Caco-2 (cell line): ENCODE measurements at regions not wholly inside any gene's neighbourhood (a gene's known extent, or its start where the extent isn't known, plus 50 kb on each side); places are given as distances from the start of the nearest gene placed in this dataset.
A peak's percentile ranks its signal among the peaks of the same experiment; 100 is the strongest.

Experiments
- BruUV-seq: library from RNA; stranded (reverse); fragments of 400-500 nt; replicated peaks from 2 replicates; lab custom pipeline; 2021; lab: Mats Ljungman, UMichigan
- CTCF ChIA-PET: fragments of 300-600 bp; sonication (Branson Sonifier 250); formaldehyde crosslinking; loops from one replicate; lab custom pipeline; 2022; ENCODE audit warnings: antibody characterized with exemption; lab: Charles Lee
- POLR2A ChIA-PET: fragments of 300-600 bp; sonication (Branson Sonifier 250); formaldehyde crosslinking; loops from one replicate; lab custom pipeline; 2022; ENCODE audit warnings: antibody characterized with exemption; lab: Charles Lee
- DNase-seq, 2 experiments: peaks; one replicate each; pipeline versions ENCODE4 v3.0.0 to v3.0.0-alpha.2; 2020 to 2022
- H3K27me3 ChIP-seq: replicated peaks from 2 replicates; pipeline ENCODE4 v1.6.0; 2011; ENCODE audit warnings: low read length; ENCODE audit not compliant: control insufficient read depth, insufficient read depth
- H3K36me3 ChIP-seq: 2 replicates; pipeline ENCODE4 v1.5.1; 2011; ENCODE audit warnings: low read length; ENCODE audit not compliant: control insufficient read depth, insufficient read depth
- H3K4me1 ChIP-seq: fragments of 250-450 bp; sonication (Bioruptor Pico); 2 replicates; pipeline ENCODE4 v1.5.1; 2020; ENCODE audit warnings: mild to moderate bottlenecking
- H3K4me3 ChIP-seq: 2 replicates; pipeline ENCODE4 v1.5.1; 2011; ENCODE audit warnings: low read depth, mild to moderate bottlenecking, control low read depth, low read length
- H3K9me3 ChIP-seq: fragments of 250-450 bp; sonication (Bioruptor Pico); 2 replicates; pipeline ENCODE4 v1.5.1; 2020; ENCODE audit warnings: mild to moderate bottlenecking, moderate library complexity
- H3K27ac Mint-ChIP-seq: one replicate; pipeline ENCODE4 v1.8.0; 2022; ENCODE audit warnings: mixed read lengths; ENCODE audit not compliant: unreplicated experiment
- H3K27me3 Mint-ChIP-seq: one replicate; pipeline ENCODE4 v1.8.0; 2022; ENCODE audit warnings: mixed read lengths; ENCODE audit not compliant: insufficient read depth, unreplicated experiment
- H3K36me3 Mint-ChIP-seq: one replicate; pipeline ENCODE4 v1.8.0; 2022; ENCODE audit warnings: mild to moderate bottlenecking, mixed read lengths; ENCODE audit not compliant: insufficient read depth, unreplicated experiment
- H3K4me1 Mint-ChIP-seq: one replicate; pipeline ENCODE4 v1.8.0; 2022; ENCODE audit warnings: low read depth, mixed read lengths; ENCODE audit not compliant: unreplicated experiment
- H3K4me3 Mint-ChIP-seq: one replicate; pipeline ENCODE4 v1.8.0; 2022; ENCODE audit warnings: mild to moderate bottlenecking, moderate library complexity, mixed read lengths; ENCODE audit not compliant: unreplicated experiment
- H3K9me3 Mint-ChIP-seq: one replicate; pipeline ENCODE4 v1.8.0; 2022; ENCODE audit warnings: mixed read lengths; ENCODE audit not compliant: unreplicated experiment
- intact Hi-C: fragments of 100-400 bp; cut with micrococcal nuclease; formaldehyde crosslinking; loops from one replicate; pipeline ENCODE4 v1.10.0; 2022; ENCODE audit not compliant: unreplicated experiment
- TF ChIP-seq, protein P1 (sequence below), 2 experiments: fragments of 200-600 bp in 1 of 2; IDR thresholded peaks; 1 replicate in 1 of 2; 2 replicates in 1 of 2; pipeline versions ENCODE4 v1.5.1 to v1.8.0; 2011 to 2022; ENCODE audit warnings: antibody characterized with exemption in 1 of 2, control low read depth in 1 of 2, inconsistent platforms in 1 of 2, low read depth in 1 of 2, low read length in 1 of 2, mild to moderate bottlenecking in 1 of 2, moderate library complexity in 1 of 2; ENCODE audit not compliant: insufficient read depth in 1 of 2, severe bottlenecking in 1 of 2, unreplicated experiment in 1 of 2

DNA sequence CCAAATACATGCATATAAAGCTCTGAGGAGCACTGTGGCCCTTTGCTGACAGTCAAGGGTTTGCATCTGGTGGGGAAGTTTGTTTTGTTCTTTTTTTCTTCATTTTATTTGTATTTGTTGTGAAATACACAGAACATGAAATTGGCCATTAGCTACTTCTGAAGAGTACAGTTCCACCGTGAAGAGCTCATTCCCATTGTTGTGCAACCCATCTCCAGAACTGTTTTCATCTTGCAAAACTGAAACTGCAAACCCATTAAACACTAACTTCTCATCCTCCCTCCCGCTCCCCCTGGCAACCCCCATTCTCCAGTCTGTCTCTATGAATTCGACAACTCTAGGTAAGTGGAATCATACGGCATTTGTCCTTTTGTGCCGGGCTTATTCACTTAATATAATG, 231.3 kb downstream of the TFAP2C start:
- no peak overlapping the region for H3K4me3 Mint-ChIP-seq

DNA sequence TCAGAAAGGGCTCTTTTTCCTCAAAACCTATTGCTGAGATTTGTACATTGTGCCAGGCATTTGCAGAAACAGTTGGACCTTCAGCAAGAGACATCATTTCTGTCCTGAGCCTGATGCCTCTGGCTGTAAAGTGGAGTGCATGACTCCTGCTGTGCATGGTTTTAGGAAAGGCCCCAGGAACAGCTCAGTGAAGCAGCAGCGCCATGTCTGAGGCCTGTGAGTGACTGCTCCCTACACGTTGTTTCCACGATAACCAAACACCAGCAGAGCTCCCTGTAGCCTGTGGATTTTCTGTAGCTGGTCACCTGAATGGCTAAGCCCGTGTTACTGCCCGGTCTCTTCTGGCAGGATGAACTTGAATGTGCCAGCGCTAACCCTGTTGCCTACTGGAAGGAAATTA, 232.5 kb downstream of the TFAP2C start:
- H3K27me3 ChIP-seq: peaks cover 5% of the 10 kb centered on the region
- no TSS peak for BruUV-seq
- TF ChIP-seq, protein P1, sequence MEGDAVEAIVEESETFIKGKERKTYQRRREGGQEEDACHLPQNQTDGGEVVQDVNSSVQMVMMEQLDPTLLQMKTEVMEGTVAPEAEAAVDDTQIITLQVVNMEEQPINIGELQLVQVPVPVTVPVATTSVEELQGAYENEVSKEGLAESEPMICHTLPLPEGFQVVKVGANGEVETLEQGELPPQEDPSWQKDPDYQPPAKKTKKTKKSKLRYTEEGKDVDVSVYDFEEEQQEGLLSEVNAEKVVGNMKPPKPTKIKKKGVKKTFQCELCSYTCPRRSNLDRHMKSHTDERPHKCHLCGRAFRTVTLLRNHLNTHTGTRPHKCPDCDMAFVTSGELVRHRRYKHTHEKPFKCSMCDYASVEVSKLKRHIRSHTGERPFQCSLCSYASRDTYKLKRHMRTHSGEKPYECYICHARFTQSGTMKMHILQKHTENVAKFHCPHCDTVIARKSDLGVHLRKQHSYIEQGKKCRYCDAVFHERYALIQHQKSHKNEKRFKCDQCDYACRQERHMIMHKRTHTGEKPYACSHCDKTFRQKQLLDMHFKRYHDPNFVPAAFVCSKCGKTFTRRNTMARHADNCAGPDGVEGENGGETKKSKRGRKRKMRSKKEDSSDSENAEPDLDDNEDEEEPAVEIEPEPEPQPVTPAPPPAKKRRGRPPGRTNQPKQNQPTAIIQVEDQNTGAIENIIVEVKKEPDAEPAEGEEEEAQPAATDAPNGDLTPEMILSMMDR (IDR thresholded peaks at IDR 0.05; ENCODE audit: insufficient read depth in 1 of 2, low read depth in 1 of 2, low read length in 1 of 2, severe bottlenecking in 1 of 2, unreplicated experiment in 1 of 2): no peak
- H3K9me3 ChIP-seq: no peaks in the 10 kb centered on the region
- DNase-seq: no peak
- CTCF ChIA-PET: interaction anchor here (3.4 kb wide), 1 partner anchor 18 kb away, joined by 19 read pairs; no protein-coding TSS in a partner anchor
- H3K36me3 Mint-ChIP-seq: no peaks in the 10 kb centered on the region
- H3K4me1 Mint-ChIP-seq: no peaks in the 10 kb centered on the region
- H3K9me3 Mint-ChIP-seq: no peaks in the 10 kb centered on the region
- H3K36me3 ChIP-seq: no peaks in the 10 kb centered on the region
- H3K4me3 ChIP-seq: no peak overlapping the region
- POLR2A ChIA-PET: no interaction called here
- H3K27me3 Mint-ChIP-seq: peaks cover 31% of the 10 kb centered on the region
- intact Hi-C loops: no loop called here
- 0 out of 2 replicates have a peak, but pooled peaks cover 8% of the 10 kb centered on the region for H3K4me1 ChIP-seq
- H3K4me3 Mint-ChIP-seq: no peak overlapping the region
- no peak overlapping the region for H3K27ac Mint-ChIP-seq

More for the DNA sequence above, 231.3 kb downstream of the TFAP2C start:
- ChIA-PET CTCF (interaction anchor here (0.7 to 3.4 kb wide), 2 partner anchors 16 to 273 kb away, joined by 3 to 19 read pairs; no protein-coding TSS in a partner anchor), POLR2A (no interaction called here)
- peak overlapping the region; percentile 7 for H3K27ac Mint-ChIP-seq
- DNase-seq: no peak
- no peaks in the 10 kb centered on the region for H3K9me3 Mint-ChIP-seq
- no peak overlapping the region for H3K4me3 ChIP-seq
- no peaks in the 10 kb centered on the region for H3K9me3 ChIP-seq
- H3K36me3 Mint-ChIP-seq: no peaks in the 10 kb centered on the region
- no TSS peak for BruUV-seq
- H3K4me1 ChIP-seq: 0 out of 2 replicates have a peak, but pooled peaks cover 8% of the 10 kb centered on the region
- H3K4me1 Mint-ChIP-seq: no peaks in the 10 kb centered on the region
- peaks cover 26% of the 10 kb centered on the region for H3K27me3 Mint-ChIP-seq
- TF ChIP-seq, protein P1 (IDR thresholded peaks at IDR 0.05; ENCODE audit: insufficient read depth in 1 of 2, low read depth in 1 of 2, low read length in 1 of 2, severe bottlenecking in 1 of 2, unreplicated experiment in 1 of 2): no peak
- no peaks in the 10 kb centered on the region for H3K36me3 ChIP-seq
- intact Hi-C loops: no loop called here
- peaks cover 5% of the 10 kb centered on the region for H3K27me3 ChIP-seq

DNA sequence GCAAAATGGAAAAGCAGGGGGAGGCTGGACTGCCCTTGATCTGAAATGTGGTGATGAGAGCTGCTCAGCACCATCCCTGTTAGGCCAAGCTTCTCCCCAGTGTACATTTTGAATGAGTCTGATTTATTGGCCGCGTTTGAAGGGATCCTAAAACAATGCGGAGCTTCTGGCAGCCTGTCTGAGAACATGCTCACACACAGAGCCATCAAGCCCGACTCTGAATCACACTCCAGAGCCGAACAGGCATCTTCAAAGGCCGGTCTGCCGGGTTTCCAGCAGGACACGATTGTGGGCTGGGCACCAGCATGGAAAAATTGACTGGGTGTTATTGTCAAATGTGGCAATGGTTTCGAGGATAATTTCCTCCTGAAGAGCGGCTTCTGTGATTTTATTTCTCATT, 235.9 kb downstream of the TFAP2C start:
- TF ChIP-seq, protein P1 (IDR thresholded peaks at IDR 0.05; ENCODE audit: insufficient read depth in 1 of 2, low read depth in 1 of 2, low read length in 1 of 2, severe bottlenecking in 1 of 2, unreplicated experiment in 1 of 2): no peak
- BruUV-seq: no TSS peak
- CTCF ChIA-PET: interaction anchor here (0.7 kb wide), 1 partner anchor 48 kb away, joined by 3 read pairs; no protein-coding TSS in a partner anchor
- H3K4me3 Mint-ChIP-seq: no peak overlapping the region
- Histone ChIP-seq H3K9me3 (peaks cover 4% of the 10 kb centered on the region; the same call in 1 of the 2 replicates), H3K27me3 (peaks cover 5% of the 10 kb centered on the region), H3K36me3 (no peaks in the 10 kb centered on the region), H3K4me1 (no peaks in the 10 kb centered on the region), H3K4me3 (no peak overlapping the region)
- H3K27ac Mint-ChIP-seq: no peak overlapping the region
- H3K36me3 Mint-ChIP-seq: no peaks in the 10 kb centered on the region
- no peak for DNase-seq
- H3K27me3 Mint-ChIP-seq: peaks cover 43% of the 10 kb centered on the region
- peaks cover 9% of the 10 kb centered on the region for H3K9me3 Mint-ChIP-seq
- intact Hi-C loops: no loop called here
- POLR2A ChIA-PET: no interaction called here
- no peaks in the 10 kb centered on the region for H3K4me1 Mint-ChIP-seq
